HG02973 (cell line): ENCODE measurements at regions not wholly inside any gene's neighbourhood (a gene's known extent, or its start where the extent isn't known, plus 50 kb on each side); places are given as distances from the start of the nearest gene placed in this dataset.

Source experiments
- ATAC-seq: cut with Tn5 transposase; IDR thresholded peaks from one replicate; pipeline ENCODE4 v1.9.1; 2021; ENCODE audit warnings: moderate library complexity; ENCODE audit not compliant: unreplicated experiment

GRCh38 chr5:60387051-60387440 lies 312.9 kb downstream of the DEPDC1B start:
- ATAC-seq = no peak

- no peak for ATAC-seq
Observed at GRCh38 chr5:60386436-60387050, 313.4 kb downstream of the DEPDC1B start.

GRCh38 chr5:60382716-60383115 lies 317.2 kb downstream of the DEPDC1B start:
- ATAC-seq = no peak

GRCh38 chr5:60379907-60380306 lies 320.1 kb downstream of the DEPDC1B start:
- ATAC-seq = no peak

GRCh38 chr5:60377826-60378225 lies 322.1 kb downstream of the DEPDC1B start:
- no peak for ATAC-seq

GRCh38 chr5:60376860-60377259 lies 323.1 kb downstream of the DEPDC1B start:
- no peak for ATAC-seq

- no peak for ATAC-seq
Observed at GRCh38 chr5:60374409-60374808, 325.6 kb downstream of the DEPDC1B start.

- no peak for ATAC-seq
Observed at GRCh38 chr5:60372786-60373185, 327.2 kb downstream of the DEPDC1B start.

GRCh38 chr5:60371065-60371464 lies 328.9 kb downstream of the DEPDC1B start:
- ATAC-seq = no peak

- no peak for ATAC-seq
Observed at GRCh38 chr5:60370508-60370907, 329.5 kb downstream of the DEPDC1B start.

- no peak for ATAC-seq
Observed at GRCh38 chr5:60369391-60369790, 330.6 kb downstream of the DEPDC1B start.

- no peak for ATAC-seq
Observed at GRCh38 chr5:60368100-60368499, 331.9 kb downstream of the DEPDC1B start.

GRCh38 chr5:60366489-60366888 lies 333.5 kb downstream of the DEPDC1B start:
- no peak for ATAC-seq

GRCh38 chr5:60365001-60365400 lies 335.0 kb downstream of the DEPDC1B start:
- no peak for ATAC-seq

- no peak for ATAC-seq
Observed at GRCh38 chr5:60362158-60362557, 337.8 kb downstream of the DEPDC1B start.

GRCh38 chr5:60360355-60360754 lies 339.6 kb downstream of the DEPDC1B start:
- ATAC-seq = no peak

- ATAC-seq = no peak
Observed at GRCh38 chr5:60357302-60357701, 342.7 kb downstream of the DEPDC1B start.

GRCh38 chr5:60356745-60357144 lies 343.2 kb downstream of the DEPDC1B start:
- no peak for ATAC-seq

GRCh38 chr5:60355181-60355580 lies 344.8 kb downstream of the DEPDC1B start:
- ATAC-seq = no peak

GRCh38 chr5:60354311-60354710 lies 345.7 kb downstream of the DEPDC1B start:
- ATAC-seq = no peak

GRCh38 chr5:60352992-60353599 lies 346.9 kb downstream of the DEPDC1B start:
- no peak for ATAC-seq

GRCh38 chr5:60350794-60351193 lies 349.2 kb downstream of the DEPDC1B start:
- ATAC-seq = no peak

GRCh38 chr5:60349891-60350415 lies 350.0 kb downstream of the DEPDC1B start:
- ATAC-seq = no peak
